Endothelial cell (in vitro differentiated cells): ENCODE measurements at regions not wholly inside any gene's neighbourhood (a gene's known extent, or its start where the extent isn't known, plus 50 kb on each side); places are given as distances from the start of the nearest gene placed in this dataset.

Experiments
- DNase-seq: peaks from one replicate; pipeline ENCODE4 v3.0.0; 2021; ENCODE audit warnings: low spot score
- H3K27ac Mint-ChIP-seq: one replicate; pipeline ENCODE4 v1.8.0; 2021; ENCODE audit warnings: mixed read lengths, inconsistent platforms; ENCODE audit not compliant: unreplicated experiment
- H3K27me3 Mint-ChIP-seq: one replicate; pipeline ENCODE4 v1.8.0; 2021; ENCODE audit warnings: mild to moderate bottlenecking, moderate library complexity, mixed read lengths, inconsistent platforms; ENCODE audit not compliant: unreplicated experiment
- H3K36me3 Mint-ChIP-seq: one replicate; pipeline ENCODE4 v1.8.0; 2021; ENCODE audit warnings: mild to moderate bottlenecking, low read depth, mixed read lengths, inconsistent platforms; ENCODE audit not compliant: unreplicated experiment
- H3K4me1 Mint-ChIP-seq: one replicate; pipeline ENCODE4 v1.8.0; 2021; ENCODE audit warnings: mild to moderate bottlenecking, mixed read lengths, inconsistent platforms; ENCODE audit not compliant: unreplicated experiment
- H3K4me3 Mint-ChIP-seq: one replicate; pipeline ENCODE4 v1.8.0; 2021; ENCODE audit warnings: mild to moderate bottlenecking, mixed read lengths, inconsistent platforms; ENCODE audit not compliant: unreplicated experiment
- H3K9me3 Mint-ChIP-seq: one replicate; pipeline ENCODE4 v1.8.0; 2021; ENCODE audit warnings: mixed read lengths, inconsistent platforms; ENCODE audit not compliant: unreplicated experiment
- TF ChIP-seq, protein P1 (sequence below): fragments of 200-600 bp; sonication (generic); IDR thresholded peaks from one replicate; pipeline ENCODE4 v1.5.0; 2021; ENCODE audit warnings: antibody characterized with exemption; ENCODE audit not compliant: unreplicated experiment

DNA sequence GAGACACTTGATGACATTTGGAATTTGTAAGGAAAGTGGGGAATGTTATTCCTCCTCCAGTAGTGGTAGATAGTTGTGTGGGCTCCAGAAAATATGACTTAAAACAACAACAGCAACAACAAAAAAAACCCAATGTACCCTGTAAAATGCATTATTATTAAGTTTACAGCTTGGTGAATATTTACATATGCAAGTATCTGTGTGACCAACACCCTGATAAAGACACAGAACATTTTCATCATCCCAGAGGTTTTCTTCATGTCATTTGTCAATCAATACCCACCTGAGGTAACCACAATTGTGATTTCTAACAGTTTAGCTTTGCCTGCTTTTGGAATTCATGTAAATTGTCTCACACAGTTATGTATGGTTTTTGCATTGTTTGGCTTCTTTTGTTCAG, 152.1 kb upstream of the GRIK2 start:
- H3K4me1 Mint-ChIP-seq = no peaks in the 10 kb centered on the region
- H3K4me3 Mint-ChIP-seq = no peak overlapping the region
- DNase-seq = no peak
- no peaks in the 10 kb centered on the region for H3K9me3 Mint-ChIP-seq
- no peak overlapping the region for H3K27ac Mint-ChIP-seq
- no peaks in the 10 kb centered on the region for H3K36me3 Mint-ChIP-seq
- TF ChIP-seq, protein P1, sequence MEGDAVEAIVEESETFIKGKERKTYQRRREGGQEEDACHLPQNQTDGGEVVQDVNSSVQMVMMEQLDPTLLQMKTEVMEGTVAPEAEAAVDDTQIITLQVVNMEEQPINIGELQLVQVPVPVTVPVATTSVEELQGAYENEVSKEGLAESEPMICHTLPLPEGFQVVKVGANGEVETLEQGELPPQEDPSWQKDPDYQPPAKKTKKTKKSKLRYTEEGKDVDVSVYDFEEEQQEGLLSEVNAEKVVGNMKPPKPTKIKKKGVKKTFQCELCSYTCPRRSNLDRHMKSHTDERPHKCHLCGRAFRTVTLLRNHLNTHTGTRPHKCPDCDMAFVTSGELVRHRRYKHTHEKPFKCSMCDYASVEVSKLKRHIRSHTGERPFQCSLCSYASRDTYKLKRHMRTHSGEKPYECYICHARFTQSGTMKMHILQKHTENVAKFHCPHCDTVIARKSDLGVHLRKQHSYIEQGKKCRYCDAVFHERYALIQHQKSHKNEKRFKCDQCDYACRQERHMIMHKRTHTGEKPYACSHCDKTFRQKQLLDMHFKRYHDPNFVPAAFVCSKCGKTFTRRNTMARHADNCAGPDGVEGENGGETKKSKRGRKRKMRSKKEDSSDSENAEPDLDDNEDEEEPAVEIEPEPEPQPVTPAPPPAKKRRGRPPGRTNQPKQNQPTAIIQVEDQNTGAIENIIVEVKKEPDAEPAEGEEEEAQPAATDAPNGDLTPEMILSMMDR = no peak
- no peaks in the 10 kb centered on the region for H3K27me3 Mint-ChIP-seq

DNA sequence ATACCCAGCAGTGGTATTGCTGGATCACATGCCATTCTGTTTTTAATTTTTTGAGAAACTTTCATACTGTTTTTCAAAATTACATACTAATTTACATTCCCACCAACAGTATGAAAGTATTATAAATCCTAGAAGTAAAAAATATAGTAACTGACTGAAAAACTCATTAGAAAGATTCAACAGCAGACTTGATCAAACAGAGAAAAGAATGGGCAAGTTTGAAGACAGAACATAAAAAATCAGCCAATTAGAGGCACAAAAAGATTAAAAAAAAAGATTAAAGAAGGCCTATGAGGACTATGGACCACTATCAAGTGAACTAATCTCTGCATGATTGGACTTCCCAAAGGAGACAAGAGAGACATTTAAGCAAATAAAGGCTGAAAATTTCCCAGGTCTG, 144.0 kb upstream of the GRIK2 start:
- no peak overlapping the region for H3K4me3 Mint-ChIP-seq
- H3K27ac Mint-ChIP-seq = no peak overlapping the region
- TF ChIP-seq, protein P1 = no peak
- DNase-seq = no peak
- H3K36me3 Mint-ChIP-seq = no peaks in the 10 kb centered on the region
- no peaks in the 10 kb centered on the region for H3K4me1 Mint-ChIP-seq
- no peaks in the 10 kb centered on the region for H3K27me3 Mint-ChIP-seq
- H3K9me3 Mint-ChIP-seq = no peaks in the 10 kb centered on the region

- Mint-ChIP-seq H3K4me3 (no peak overlapping the region), H3K4me1 (no peaks in the 10 kb centered on the region), H3K9me3 (no peaks in the 10 kb centered on the region), H3K36me3 (no peaks in the 10 kb centered on the region), H3K27ac (no peak overlapping the region), H3K27me3 (no peaks in the 10 kb centered on the region)
- no peak for DNase-seq
- TF ChIP-seq, protein P1 = no peak
Observed at GRCh38 chr6:101257163-101257562, 136.3 kb upstream of the GRIK2 start.

DNA sequence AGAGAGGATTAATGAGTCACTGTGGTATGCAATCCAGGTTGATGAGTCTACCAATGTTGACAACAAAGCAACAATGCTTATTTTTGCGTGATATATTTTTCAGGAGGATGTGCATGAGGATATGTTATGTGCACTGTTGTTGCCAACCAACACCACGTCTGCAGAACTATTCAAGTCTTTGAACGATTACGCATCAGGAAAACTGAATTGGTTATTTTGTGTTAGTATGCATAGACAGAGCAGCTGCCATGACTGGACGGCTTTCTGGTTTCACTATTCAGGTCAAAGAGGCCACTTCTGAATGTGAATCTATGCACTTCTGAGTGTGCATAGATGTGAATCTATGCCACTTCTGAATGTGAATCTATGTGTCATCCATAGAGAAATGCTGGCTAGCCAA, 134.0 kb upstream of the GRIK2 start:
- TF ChIP-seq, protein P1 = no peak
- no peak for DNase-seq
- Mint-ChIP-seq H3K27me3 (no peaks in the 10 kb centered on the region), H3K36me3 (no peaks in the 10 kb centered on the region), H3K4me1 (no peaks in the 10 kb centered on the region), H3K9me3 (no peaks in the 10 kb centered on the region), H3K4me3 (no peak overlapping the region), H3K27ac (no peak overlapping the region)

DNA sequence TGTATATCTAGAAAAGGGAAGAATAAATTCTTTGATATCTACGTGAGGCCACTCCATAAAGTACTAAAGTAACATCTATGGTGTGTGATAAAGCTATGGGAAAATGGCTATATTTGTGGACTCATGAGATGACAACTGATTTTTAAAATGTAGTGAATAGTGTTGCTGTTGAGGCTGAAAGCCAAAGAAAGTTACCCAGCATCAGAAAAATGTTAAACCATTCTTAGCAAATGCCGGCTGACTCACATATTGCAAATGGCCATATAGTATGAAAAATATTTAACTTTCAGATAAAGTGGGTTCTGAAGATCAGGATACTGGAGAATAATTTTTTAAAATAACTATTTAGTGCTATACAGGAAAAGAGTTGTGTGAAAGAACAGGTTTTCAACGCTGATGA, 129.9 kb upstream of the GRIK2 start:
- Mint-ChIP-seq H3K36me3 (no peaks in the 10 kb centered on the region), H3K27me3 (no peaks in the 10 kb centered on the region), H3K4me1 (no peaks in the 10 kb centered on the region), H3K4me3 (no peak overlapping the region), H3K9me3 (no peaks in the 10 kb centered on the region), H3K27ac (no peak overlapping the region)
- no peak for DNase-seq
- TF ChIP-seq, protein P1 = no peak
